Hematopoietic multipotent progenitor cell treated with erythropoietin and hydrocortisone succinate and interleukin-3 and kit ligand, for 6 days (in vitro differentiated cells): ENCODE measurements at regions not wholly inside any gene's neighbourhood (a gene's known extent, or its start where the extent isn't known, plus 50 kb on each side); places are given as distances from the start of the nearest gene placed in this dataset.
A peak's percentile ranks its signal among the peaks of the same experiment; 100 is the strongest.
"Not testable (repeated sequence)": the region's sequence is repeated elsewhere in the genome, so short reads cannot be mapped to it uniquely, and the experiment has no call there.

Experiments used
- DNase-seq: peaks from one replicate; pipeline ENCODE4 v3.0.0-alpha.2; 2015

DNA sequence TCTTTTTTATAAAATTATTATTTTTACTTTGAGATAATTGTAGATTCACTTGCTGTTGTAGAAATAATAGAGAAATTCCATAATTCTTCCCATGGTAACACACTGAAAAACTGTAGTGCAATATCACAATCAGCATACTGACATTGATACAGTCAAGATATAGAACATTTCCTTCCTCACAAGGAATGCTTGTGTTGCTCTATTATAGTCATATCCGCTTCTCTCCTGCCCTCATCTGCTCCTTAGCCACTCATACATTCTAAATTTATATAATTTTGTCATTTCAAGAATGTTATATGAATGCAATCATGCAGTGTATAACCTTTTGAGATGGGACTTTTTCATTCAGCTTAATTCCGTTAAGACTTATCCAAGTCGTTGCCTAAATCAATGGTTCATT lies 320.2 kb downstream of the BARHL2 start:
- DNase-seq = no peak

DNA sequence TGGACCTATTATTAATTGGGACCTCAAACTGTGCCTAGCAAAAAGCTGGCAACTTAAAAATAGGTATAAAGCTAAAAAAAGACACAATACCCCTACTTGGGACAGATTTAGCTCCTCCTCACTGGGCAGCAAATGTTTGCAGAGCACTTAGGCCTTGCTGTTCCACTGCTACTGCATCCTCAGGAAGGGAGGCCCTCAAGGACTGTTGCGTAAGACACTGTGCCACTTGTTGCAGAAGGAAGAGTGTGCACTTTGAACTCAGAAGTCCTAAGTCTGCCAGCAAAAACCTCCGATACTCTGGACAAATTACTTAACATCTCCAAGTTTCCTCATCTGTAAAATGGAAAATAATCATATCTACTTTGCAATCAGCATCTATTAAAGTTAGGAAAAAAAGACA lies 322.9 kb downstream of the BARHL2 start:
- DNase-seq = no peak

DNA sequence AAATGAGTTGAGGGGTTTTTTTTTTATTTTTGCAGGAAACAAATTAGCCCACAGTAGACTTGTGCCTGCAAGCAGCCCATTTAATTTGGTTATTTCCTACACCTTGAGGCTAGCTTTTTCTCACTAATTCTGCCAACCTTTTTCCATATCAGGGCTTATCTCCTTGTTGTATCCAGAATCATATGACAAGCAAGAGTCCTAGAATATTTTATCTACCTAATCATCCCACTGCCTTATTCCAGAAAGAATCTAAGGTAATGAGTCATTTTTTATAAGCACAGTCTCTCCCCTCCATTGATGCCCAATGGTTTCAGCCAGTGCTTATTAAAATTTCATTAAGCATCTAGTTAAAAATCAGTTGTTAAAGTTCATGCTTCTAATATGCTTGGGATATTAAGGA lies 324.1 kb downstream of the BARHL2 start:
- DNase-seq = no peak

DNA sequence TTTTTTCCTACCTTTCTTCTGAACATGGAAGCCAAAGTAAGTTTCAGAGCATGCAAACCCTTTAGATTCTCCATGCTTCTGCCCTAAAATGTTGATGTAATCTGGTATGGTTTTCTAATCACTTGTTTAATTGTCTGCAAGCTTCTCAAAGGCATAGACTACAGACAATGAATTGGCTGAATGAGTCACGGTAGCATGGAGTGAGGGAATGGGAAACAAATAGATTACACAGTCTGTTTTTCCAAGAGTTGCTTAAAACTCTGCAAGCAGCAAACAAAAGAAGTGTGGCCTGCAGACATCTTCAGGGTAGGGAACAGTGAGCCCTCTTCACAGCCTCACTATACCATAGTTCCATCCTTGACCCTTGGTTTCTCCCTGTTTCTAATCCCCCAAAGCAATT lies 326.0 kb downstream of the BARHL2 start:
- DNase-seq = no peak

DNA sequence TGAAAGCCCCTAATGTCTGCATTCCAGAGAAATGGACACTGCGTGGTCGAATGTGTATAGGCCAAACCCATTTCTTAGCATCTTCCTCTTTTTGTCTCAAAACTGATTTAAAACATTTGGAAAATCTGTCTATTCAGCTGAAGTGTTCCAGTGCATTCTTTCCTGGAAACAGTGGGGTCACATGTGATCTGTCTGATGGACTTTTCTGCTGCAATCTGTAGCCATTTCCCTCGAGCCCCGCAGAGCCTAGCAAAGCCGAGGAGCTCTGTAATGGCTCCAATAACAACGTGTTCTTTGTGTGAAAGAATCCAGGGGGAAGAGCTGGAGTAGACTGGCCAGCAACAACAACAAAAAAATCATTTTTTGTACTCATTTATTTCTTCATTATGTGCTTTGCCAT lies 329.3 kb downstream of the BARHL2 start:
- DNase-seq = no peak

DNA sequence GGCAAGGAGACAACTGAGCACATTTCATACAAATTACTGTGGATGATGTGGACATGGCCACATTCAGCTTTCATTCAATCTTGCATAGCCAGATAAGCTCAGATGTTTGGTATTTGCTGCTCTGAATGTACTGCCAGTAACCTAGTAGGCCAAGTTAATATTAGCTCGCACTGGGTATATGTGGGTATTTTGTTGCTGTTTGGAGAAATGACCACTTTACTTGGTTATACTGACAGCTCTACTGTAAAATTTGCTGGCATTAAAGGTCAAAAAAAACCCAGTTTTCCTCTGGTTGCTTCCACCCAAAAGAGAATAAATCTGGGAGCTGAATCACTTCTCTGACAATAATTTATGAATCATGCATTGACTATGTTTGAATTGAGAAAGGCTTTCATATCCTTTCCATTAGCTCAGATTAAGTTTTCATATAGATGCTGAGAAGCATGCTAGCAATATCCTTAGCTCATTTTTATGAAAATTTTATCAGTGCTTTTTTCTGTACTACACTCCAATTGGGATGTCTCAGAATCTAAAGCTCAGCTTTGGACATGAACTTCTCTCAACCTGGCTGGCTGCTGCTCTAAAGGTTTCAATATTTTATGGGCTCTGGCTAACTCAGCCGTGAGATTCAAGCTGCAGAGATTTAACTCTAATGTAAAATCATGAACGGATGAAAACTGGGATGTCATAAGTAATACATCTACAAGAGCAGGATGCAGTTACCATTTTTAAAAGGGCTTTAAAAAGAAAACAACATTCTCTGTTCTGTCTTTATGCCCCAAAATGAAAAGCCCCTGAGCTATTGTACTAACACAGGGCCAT lies 330.0 kb downstream of the BARHL2 start:
- no peak for DNase-seq

DNA sequence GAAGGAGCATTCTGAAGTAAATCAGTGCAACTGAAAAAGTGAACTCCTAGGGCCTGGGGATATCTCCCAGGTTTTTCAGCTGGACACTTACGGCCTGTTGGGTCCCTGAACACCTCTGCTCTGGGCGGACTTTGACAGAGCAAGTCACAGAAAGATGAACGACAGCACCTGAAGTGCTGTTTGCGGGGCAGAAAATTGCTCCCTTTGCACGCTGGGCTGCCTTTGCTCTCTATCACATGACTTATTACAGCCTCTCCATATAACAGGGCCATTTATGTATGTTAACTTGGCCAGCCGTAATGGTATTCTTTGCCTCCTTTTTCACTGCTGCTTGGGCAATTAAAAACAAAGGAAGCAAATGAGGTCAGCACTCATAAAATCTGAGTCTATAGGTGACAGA lies 332.9 kb downstream of the BARHL2 start:
- no peak for DNase-seq

DNA sequence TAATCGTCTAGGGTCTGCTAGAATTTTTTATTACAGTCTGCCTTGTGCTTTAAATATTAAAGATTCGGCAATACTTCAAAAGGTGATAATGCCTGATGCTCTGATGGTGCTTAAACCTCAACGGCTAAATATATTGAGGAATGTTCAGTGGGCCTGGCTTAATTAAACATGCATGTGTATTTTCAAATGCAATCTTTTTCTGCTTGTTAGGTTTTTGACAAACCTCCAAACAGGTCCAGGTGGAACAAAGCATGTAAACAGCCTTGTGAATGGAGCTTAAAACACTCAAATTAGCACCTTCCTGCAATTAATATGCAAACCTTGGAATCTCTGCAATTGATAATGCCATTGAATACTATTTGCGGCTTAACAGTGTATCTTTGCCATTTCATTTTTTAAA lies 334.9 kb downstream of the BARHL2 start:
- no peak for DNase-seq

DNA sequence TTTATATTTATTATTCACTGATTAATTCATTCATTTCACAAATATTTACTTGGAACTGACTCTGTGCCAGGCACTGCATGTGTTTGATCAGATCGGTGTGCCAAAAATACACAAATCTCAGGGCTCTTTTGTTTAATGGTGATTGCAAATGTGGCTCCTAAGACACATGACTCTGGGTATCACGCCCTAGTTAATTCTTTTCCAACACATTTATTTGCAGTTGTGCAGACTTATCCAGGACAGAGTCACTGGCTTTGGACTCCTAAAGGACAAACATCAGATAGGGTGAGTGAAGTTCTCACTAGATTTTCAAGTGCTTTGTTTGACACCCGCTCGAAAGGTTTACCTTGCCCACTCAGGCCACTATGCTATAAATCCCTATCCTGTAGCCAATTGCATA lies 335.5 kb downstream of the BARHL2 start:
- no peak for DNase-seq

DNA sequence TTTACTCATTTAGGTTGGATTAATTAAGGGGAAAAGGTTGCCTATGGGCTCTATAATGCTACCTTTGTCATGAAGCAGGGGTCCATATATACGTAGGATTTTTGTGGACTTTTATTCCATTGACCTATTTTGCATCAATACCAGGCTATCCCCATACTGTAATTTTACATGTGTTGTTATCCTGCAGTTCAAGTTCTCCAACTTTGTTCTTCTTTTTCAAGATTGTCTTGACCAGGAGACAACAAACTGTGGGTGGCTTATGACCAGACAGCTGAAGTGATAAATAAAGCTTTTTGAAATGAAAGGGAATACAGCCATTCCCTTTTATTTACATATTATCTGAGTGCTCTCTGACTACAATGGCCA lies 345.7 kb downstream of the BARHL2 start:
- no peak for DNase-seq

DNA sequence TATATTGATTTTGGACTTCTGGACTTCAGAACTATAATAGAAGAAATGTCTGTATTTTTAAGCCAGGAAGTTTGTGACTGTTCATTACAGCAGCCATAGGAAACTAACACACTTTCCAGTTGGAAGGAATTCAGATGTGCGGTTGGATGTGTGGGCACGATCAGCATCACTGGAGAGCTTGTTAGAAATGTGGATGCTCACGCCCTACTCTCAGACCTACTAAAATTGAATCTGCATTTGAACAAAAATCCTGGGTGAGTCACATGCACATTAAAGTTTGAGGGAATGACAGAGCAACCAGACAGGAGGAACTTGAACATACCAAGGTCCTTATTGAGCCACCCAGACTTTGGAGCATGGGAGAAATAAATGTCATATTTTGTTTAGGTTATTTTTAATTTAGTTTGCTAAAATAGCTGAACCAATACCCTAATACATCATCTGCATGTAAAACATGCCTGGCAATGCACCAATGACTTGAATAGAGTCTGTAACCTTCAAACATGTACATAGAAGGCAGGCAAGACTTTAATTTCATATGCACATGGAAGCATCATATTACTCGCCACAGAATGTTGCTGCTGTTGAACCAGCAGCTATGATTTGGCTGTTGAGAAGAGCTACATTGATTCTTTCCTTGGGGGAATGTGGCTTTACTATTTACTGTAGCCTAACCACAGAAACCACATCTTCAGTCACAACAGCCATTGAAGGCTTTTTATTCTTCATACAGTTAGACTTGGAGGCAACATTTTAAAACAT lies 346.2 kb downstream of the BARHL2 start:
- no peak for DNase-seq

DNA sequence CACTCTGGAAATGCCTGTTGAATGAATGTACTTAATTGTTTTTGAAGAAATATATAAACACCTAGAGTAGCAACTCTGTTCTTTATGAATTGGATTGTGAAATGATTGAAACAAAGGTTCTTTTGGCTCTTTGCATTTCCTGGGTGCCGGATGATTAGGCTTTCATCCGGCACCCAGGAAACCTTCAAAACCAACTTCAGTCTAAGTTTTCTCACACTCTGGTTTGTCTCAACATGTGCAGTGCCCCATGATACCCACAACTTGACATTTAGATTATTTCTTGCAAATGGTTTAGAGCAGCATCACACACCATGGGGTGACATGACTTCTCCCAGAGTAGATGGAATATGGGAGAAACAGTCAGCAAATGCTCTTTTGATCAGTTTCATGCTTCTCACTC lies 354.9 kb downstream of the BARHL2 start:
- DNase-seq = no peak

DNA sequence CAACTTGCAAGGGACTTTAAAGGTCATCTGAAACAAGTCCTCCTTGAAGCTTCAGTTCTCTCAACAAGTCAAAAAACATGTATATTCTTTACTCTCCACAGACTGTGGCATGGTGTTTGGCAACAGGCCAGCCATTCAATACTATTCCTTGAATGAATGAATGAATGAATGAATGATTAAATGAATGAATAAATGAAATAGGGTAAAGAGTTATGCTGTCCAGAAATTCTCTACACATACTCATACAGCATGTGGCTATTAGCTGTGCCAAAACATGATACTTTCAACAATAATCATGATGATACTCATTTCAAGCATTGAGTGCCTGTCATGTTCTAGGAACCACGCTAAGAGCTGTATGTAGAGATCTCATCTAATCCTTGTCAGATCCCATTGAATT lies 356.1 kb downstream of the BARHL2 start:
- DNase-seq = no peak

DNA sequence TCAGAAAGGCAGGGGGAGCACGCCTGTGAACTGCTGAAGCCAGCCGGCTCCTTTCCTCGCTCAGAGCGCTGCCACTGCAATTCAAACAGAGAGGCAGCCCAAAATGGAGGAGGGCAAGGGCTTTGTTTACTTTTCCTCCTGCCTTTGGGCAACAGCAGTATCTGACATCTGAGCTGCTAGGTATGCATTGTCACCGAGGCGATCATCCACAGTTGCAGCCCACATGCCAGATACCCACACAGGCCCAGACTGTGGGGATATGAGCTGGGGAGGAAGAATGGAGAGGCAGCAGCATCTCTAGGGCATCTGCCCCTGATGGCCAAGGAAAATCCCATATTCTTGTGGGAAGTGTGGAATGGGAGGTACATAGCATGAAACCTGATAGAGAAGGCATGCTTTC lies 357.1 kb downstream of the BARHL2 start:
- no peak for DNase-seq

DNA sequence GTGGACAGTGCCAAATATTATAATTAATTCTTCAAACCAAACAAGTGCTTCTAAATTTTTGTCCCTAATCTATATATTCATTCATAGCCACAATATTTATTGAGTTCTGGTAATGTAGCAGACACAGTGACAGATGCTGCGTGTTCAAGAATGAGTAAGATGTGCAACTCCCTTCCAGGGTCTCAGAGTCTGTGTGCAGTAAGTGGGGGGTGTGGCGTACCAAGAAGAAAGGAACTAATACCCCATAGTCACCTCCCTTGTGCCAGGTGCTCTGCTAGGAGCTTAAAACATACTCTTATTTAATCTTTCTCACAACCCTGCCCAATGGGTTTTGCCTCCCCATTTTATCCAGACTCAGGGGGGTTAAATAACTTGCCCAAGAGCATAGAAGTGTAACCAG lies 358.7 kb downstream of the BARHL2 start:
- no peak for DNase-seq

DNA sequence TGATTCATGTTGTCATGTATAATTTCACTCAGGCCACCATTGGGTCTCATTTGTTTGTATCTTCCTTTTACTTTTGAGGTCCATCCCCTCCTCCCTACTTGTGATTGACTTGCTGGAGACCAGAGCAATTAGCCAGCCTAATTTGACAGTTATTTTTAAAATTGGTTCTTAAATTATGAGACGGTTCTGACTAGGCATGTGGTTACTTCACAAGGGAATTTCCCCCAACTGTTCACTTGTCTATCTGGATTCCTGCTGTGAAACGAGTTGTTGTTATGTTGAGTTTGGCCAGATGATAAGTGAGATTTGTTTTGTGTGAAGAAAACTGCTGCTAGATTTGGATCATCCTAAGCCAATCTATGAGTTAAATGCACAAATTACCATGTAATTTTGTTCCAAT lies 359.1 kb downstream of the BARHL2 start:
- no peak for DNase-seq

DNA sequence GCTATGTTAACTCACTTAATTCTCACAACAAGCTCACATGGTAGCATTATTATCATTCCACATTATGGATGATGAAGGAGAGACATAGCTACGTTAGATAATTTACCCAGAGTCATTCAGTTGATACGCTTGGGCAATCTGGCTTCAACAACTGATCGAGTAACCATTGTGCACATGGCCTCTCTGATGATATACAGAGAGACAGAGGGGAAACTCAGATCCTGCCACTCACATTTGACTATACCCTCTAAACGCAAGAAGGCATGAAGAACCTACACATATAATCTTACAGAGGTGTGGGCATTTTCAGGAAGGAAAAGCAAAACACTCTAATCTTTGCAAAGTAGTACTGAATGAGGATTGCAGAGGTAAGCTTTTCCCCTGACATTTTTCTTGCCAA lies 360.1 kb downstream of the BARHL2 start:
- DNase-seq = no peak

DNA sequence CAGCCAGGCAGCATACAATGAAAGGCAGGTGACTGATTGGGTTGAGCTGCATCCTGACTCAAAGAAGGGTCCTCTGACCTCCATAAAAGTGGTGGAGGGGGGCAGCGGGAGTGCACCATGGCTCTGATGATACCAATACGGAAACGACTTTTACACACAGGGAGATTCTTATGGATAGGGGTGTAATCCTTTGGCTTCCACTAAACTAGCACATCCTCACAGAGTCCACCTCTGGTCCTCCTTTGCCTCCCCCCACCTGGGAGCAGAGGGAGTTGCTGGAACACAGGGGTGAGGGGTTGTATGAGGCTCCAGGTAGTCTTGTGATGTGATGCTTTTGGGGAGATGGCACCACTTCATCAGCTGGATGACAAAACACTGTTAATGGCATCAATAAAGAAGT lies 361.0 kb downstream of the BARHL2 start:
- DNase-seq = no peak

DNA sequence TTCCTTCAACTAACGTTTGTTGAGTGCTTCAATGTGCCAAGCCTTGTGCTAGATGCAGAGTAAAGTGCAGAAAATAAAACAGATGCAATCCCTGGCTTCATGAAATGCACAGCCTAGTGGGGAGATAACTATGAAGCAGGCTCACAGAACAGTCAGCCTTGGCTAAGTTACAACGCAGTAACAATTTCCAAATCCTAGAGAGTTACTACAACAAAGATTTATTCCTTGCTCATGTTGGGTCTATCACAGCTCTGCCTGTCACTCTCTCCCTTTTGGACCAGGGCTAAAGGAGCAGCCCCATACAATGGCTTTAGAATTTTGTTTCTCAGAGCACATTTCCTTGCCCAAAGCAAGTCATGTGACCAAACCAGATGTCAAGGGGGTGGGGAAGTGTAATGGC lies 359.8 kb downstream of the ZNF326 start:
- DNase-seq = no peak

DNA sequence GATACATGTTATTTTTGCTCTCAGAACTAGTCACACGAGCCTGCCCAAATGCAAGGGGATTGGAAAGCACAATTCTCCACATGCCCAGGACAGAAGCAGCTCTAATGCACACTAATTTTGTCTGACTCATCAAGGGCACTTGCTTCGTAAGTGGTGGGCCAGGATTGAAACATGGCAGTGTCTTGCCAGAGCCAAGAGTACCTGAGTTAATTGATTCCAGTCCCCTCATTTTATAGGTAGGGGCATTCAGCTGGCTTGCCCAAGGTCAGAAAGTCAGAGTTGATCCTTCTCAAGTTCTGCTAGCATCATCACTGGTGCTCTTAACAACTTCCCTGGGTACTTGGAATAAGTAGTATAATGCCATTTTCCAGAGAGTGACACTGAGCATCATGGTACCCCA lies 356.1 kb downstream of the ZNF326 start:
- DNase-seq = no peak

DNA sequence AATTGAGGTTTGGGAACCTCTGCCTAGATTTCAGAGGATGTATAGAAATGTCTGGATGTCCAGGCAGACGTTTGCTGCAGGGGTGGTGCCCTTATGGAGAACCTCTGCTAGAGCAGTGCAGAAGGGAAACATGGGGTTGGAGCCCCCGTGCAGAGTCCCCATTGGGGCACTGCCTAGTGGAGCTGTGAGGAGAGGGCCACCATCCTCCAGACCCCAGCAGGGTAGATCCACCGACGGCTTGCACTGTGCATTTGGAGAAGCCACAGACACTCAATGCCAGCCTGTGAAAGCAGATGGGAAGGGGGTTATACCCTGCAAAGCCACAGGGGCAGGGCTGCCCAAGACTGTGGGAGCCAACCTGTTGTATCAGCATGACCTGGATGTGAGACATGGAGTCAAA lies 354.6 kb downstream of the ZNF326 start:
- DNase-seq = no peak

DNA sequence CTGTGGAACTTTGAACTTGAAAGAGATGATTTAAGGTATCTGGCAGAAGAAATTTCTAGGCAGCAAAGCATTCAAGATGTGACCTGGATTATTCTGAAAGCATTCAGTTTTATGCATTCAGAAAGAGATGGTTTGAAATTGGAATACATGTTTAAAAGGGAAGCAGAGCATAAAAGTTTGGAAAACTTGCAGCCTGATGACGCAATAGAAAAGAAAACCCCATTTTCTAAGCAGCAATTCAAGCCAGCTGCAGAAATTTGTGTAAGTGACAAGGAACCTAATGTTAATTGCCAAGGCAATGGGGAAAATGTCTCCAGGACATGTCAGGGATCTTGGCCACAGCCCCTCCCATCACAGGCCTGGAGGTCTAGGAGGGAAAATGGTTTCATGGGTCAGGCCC lies 354.0 kb downstream of the ZNF326 start:
- no peak for DNase-seq

DNA sequence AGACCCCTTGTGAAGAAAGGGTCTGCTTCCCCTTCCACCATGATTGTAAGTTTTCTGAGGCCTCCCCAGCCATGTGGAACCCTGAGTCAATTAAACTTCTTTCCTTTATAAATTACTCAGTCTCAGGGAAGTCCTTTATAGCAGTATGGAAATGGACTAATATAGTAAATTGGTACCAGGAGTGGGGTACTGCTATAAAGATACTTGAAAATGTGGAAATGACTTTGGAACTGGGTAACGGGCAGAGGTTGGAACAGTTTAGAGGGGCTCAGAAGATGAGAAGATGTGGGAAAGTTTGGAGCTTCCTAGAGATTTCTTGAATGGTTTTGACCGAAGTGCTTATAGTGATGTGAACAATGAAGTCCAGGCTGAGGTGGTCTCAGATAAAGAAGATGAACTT lies 353.5 kb downstream of the ZNF326 start:
- DNase-seq = not testable (repeated sequence)

DNA sequence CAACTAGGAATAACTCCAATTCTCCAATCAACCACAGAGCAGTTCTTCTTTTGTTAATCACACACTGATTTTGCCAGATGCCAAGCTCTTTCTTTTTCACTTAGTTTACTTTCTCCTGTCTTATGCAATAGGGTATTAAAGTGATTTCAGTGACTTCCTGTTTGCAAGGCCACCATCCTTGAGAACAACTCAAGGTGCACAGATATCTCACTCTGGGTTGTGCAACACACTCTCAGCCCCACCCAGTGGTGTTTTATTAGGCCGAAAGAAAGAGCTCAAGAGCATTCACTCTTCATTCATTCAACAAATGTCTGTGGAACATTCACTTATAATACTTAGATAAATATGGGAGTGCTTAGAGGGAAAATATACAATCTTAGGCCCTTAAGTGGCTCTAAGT lies 352.5 kb downstream of the ZNF326 start:
- peak; percentile 7 for DNase-seq

DNA sequence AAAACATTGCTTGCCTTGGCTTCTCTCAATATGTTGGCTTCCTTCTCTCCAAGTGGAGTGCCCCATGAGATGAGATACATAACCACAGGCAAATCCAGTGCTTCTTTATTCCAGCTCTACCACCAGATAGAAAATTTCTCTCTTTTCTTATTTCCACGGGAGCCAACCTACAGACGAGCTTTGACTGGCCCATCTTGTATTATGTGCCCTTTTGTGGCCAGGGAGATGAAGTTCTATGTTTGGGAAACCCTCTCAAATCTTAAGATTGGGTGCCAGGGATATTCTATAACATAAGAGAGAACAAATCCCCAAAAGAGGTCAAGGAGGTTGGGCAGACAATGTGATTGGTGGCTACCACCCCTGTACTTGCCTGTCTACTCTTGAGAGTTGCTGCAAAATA lies 351.8 kb downstream of the ZNF326 start:
- DNase-seq = no peak
